ENCODE measurements at regions not wholly inside any gene's neighbourhood (a gene's known extent, or its start where the extent isn't known, plus 50 kb on each side); places are given as distances from the start of the nearest gene placed in this dataset.

GRCh38 chr4:85409251-85409650 is 65.7 kb upstream of the ARHGAP24 start:
- no peak for TF ChIP-seq CBX2 (IDR thresholded peaks at IDR 0.05; ENCODE audit: borderline replicate concordance, low read depth)
- TF ChIP-seq CTCF (IDR thresholded peaks at IDR 0.05) = no peak
- TF ChIP-seq TP53 (CRISPR knock-in tag; IDR thresholded peaks at IDR 0.05) = no peak
- no peak for TF ChIP-seq USF2 (IDR thresholded peaks at IDR 0.05)
- no peak for TF ChIP-seq POLR2A (IDR thresholded peaks at IDR 0.05; ENCODE audit: low read length)
- no peak for TF ChIP-seq CBX8 (IDR thresholded peaks at IDR 0.05)
- no peak for TF ChIP-seq ZFP36 (IDR thresholded peaks at IDR 0.05; ENCODE audit: borderline replicate concordance, partially characterized antibody)
- TF ChIP-seq KDM1A (IDR thresholded peaks at IDR 0.05; ENCODE audit: low read depth) = no peak
- no peak for TF ChIP-seq GATA3 (IDR thresholded peaks at IDR 0.05; ENCODE audit: borderline replicate concordance)
- no peak for TF ChIP-seq SMC3 (IDR thresholded peaks at IDR 0.05)
- no peak for TF ChIP-seq PBX3 (IDR thresholded peaks at IDR 0.05)
- TF ChIP-seq BHLHE40 (IDR thresholded peaks at IDR 0.05; ENCODE audit: low read depth, low read length) = no peak
